Activated T-cell treated with anti-CD3 and anti-CD28 coated beads, Interleukin-2, amount 50 U/mL, for 24 hours (primary cell): ENCODE measurements at regions not wholly inside any gene's neighbourhood (a gene's known extent, or its start where the extent isn't known, plus 50 kb on each side); places are given as distances from the start of the nearest gene placed in this dataset.
"Not testable (repeated sequence)": the region's sequence is repeated elsewhere in the genome, so short reads cannot be mapped to it uniquely, and the experiment has no call there.

Experiments
- DNase-seq: peaks from one replicate; pipeline ENCODE4 v3.0.0-alpha.2; 2020
- H3K27ac Mint-ChIP-seq: 2 replicates; pipeline ENCODE4 v1.8.0; 2020; ENCODE audit warnings: mild to moderate bottlenecking, mixed read lengths
- H3K27me3 Mint-ChIP-seq: 2 replicates; pipeline ENCODE4 v1.8.0; 2020; ENCODE audit warnings: mixed read lengths
- H3K36me3 Mint-ChIP-seq: 2 replicates; pipeline ENCODE4 v1.8.0; 2020; ENCODE audit warnings: low read depth, mixed read lengths
- H3K4me1 Mint-ChIP-seq: 2 replicates; pipeline ENCODE4 v1.8.0; 2020; ENCODE audit warnings: low read depth, mixed read lengths
- H3K4me3 Mint-ChIP-seq: 2 replicates; pipeline ENCODE4 v1.8.0; 2020; ENCODE audit warnings: mild to moderate bottlenecking, moderate library complexity, mixed read lengths
- H3K9me3 Mint-ChIP-seq: 2 replicates; pipeline ENCODE4 v1.8.0; 2020; ENCODE audit warnings: mixed read lengths

DNA sequence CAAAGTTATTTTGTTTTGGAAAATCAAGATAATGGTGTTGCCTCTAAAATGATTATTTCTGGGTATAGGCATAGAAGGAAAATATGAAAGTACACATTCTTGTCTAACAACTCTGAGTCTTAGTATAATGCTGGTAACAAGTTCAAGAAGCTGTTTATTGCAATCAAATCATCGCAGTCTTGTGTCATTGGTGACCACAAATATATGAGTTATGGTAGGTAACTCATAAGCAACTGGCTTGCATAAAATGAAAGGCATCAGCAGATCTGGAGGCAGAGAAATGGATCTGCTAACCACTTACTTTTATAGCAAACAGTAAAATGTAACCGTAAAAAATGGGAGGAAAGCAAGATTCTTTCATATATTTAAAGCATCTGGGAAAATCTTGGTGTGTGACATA is 156.2 kb upstream of the TCF4 start:
- H3K4me1 Mint-ChIP-seq = no peaks in the 10 kb centered on the region
- H3K27me3 Mint-ChIP-seq = no peaks in the 10 kb centered on the region
- H3K27ac Mint-ChIP-seq = no peak overlapping the region
- no peaks in the 10 kb centered on the region for H3K9me3 Mint-ChIP-seq
- DNase-seq = no peak
- H3K4me3 Mint-ChIP-seq = no peak overlapping the region
- no peaks in the 10 kb centered on the region for H3K36me3 Mint-ChIP-seq

DNA sequence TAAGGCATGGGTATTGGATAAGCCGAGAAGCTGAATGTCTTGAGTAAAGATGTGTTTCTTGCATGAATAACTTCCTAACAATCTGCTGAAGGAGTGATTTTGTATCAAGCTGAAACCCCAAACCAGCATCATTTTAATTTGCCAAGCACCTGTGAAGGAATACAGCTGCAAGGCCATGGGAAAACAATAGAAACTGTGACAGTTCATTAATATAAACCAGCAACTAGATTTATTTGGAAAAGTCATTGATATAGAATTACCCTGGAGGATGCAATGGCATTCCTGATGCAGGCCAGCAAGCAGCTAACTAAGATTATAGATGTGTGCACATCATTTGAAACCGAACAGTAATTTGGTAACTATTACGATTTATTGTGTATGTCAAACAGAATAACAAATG is 155.7 kb upstream of the TCF4 start:
- Mint-ChIP-seq H3K4me3 (no peak overlapping the region), H3K27me3 (no peaks in the 10 kb centered on the region), H3K9me3 (no peaks in the 10 kb centered on the region), H3K36me3 (no peaks in the 10 kb centered on the region), H3K27ac (no peak overlapping the region), H3K4me1 (no peaks in the 10 kb centered on the region)
- no peak for DNase-seq

DNA sequence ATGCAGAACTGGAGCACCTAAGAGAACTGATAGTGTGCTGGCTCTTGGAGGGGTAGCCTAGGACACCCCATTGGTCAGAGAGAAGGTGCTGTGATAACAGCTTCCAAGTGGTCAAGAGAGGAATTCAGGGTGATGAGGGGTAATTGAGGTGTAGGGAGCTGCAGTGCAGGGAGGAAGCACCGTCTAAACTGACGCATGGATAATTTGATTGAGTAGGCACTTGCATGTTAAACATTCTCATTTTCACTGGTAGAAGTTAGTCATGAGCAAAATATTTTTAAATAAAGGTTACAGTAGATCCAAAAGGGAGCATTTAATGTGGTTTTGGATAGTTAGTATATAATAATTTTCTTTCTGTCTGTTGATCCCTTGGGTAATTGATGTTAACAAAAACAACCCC is 155.1 kb upstream of the TCF4 start:
- H3K36me3 Mint-ChIP-seq = no peaks in the 10 kb centered on the region
- no peaks in the 10 kb centered on the region for H3K27me3 Mint-ChIP-seq
- H3K27ac Mint-ChIP-seq = no peak overlapping the region
- no peak for DNase-seq
- no peaks in the 10 kb centered on the region for H3K4me1 Mint-ChIP-seq
- no peak overlapping the region for H3K4me3 Mint-ChIP-seq
- no peaks in the 10 kb centered on the region for H3K9me3 Mint-ChIP-seq

DNA sequence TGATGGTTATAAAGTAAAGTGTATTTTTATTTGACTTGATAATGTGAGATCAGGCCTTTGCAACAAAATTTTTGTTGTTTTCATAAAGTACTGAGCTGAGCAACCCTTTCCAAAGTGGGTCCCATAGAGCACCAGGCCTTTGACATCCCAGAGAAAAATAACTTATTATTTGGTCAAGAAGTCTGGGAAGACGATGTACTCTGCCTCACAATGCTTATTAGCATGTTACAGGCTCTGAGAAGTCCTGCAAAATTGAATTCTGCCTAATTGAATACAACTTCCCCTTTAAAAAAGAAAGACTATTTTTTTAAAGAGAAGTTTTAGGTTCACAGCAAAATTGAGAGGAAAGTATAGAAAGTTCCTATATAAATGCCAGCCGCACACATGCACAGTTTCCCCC is 151.5 kb upstream of the TCF4 start:
- no peak for DNase-seq
- H3K36me3 Mint-ChIP-seq = no peaks in the 10 kb centered on the region
- H3K27me3 Mint-ChIP-seq = no peaks in the 10 kb centered on the region
- H3K27ac Mint-ChIP-seq = no peak overlapping the region
- no peaks in the 10 kb centered on the region for H3K4me1 Mint-ChIP-seq
- H3K4me3 Mint-ChIP-seq = no peak overlapping the region
- H3K9me3 Mint-ChIP-seq = no peaks in the 10 kb centered on the region

DNA sequence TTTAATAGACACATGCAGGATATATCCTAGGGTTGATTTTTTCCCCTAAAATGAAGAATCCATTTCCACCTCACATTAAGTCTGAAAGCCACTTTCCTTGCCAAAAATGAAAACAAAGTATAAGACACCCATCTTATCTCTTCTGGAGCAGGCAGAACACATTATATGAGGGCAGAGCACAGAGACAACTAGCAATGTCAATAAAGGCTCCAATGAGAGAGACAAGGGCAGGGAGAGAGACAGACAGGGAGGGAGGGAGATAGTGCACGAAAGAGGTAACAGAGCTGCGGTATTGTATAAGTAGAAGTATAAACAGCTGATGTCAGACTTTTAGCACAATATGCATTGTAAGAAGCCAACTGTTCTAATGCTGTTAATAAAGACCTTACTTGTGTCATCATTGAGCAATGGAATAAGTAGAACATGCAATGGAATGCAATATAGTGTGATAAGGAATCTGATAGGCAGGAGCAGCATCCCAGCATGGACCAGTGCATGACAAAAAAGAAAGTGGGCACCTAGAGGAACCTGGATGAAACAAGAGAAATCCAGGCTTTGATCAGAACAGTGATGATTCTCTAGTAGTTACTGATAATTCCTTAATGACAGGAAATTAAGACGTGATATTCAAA is 150.6 kb upstream of the TCF4 start:
- Mint-ChIP-seq H3K27ac (no peak overlapping the region), H3K4me1 (no peaks in the 10 kb centered on the region)

DNA sequence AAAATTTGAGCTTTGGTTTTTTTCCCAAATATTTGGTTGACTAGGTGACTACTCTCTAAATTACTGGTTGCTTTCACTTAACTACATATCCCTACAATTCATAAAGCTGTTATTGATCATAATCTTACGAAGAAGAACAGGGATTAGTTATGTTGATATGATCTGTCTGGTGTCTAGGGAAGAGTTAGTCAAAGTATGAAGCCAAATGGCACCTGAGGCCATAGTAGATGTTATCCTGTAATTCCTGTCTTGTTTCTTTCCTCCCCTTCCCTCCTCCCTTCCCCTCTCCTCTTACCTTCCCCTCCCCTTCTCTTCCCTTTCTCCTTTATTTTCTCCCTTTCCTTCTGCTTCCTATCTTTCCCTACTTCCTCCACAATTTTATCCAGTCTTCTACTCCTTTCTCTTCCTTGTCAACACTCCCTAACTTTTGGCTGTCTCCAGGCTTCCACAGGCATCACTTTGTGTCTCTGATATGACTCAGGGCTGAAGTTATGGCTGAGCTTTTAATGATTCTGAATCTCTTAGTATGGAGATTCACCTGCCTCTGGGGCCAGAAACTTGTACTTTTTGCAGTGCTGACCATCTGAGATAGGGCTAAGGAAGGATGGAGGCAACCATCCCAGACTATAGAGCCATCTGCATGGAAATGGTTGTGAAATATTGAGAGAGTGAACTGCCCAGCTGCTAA is 149.9 kb upstream of the TCF4 start:
- H3K27ac Mint-ChIP-seq = no peak overlapping the region
- peaks cover 3% of the 10 kb centered on the region for H3K9me3 Mint-ChIP-seq
- H3K4me1 Mint-ChIP-seq = no peaks in the 10 kb centered on the region
- no peak for DNase-seq
- no peaks in the 10 kb centered on the region for H3K27me3 Mint-ChIP-seq
- H3K4me3 Mint-ChIP-seq = no peak overlapping the region
- H3K36me3 Mint-ChIP-seq = no peaks in the 10 kb centered on the region

More for the DNA sequence above, 150.6 kb upstream of the TCF4 start:
- DNase-seq = no peak
- no peaks in the 10 kb centered on the region for H3K36me3 Mint-ChIP-seq
- no peak overlapping the region for H3K4me3 Mint-ChIP-seq
- H3K9me3 Mint-ChIP-seq = peaks cover 3% of the 10 kb centered on the region
- H3K27me3 Mint-ChIP-seq = no peaks in the 10 kb centered on the region

DNA sequence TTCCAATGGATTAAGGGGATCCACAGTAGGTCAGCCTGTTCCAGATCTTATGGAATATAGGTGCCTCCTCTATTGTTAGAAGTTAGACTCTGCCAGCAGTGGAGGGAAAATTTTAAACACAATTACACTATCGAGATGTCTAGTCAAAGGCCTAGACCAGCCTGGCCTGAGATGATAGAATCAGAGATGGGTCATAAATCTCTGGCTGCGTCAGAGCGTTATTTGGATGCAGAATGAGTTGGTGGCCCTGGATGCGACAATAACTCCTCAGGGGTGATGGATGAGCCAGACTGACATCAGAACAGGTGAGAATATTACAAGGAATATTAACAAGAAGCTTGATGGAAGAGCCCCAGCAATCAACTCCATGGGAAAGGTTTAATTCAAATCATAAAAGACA is 149.3 kb upstream of the TCF4 start:
- Mint-ChIP-seq H3K36me3 (no peaks in the 10 kb centered on the region), H3K9me3 (peaks cover 3% of the 10 kb centered on the region), H3K27me3 (no peaks in the 10 kb centered on the region), H3K27ac (no peak overlapping the region), H3K4me1 (no peaks in the 10 kb centered on the region), H3K4me3 (no peak overlapping the region)
- no peak for DNase-seq

DNA sequence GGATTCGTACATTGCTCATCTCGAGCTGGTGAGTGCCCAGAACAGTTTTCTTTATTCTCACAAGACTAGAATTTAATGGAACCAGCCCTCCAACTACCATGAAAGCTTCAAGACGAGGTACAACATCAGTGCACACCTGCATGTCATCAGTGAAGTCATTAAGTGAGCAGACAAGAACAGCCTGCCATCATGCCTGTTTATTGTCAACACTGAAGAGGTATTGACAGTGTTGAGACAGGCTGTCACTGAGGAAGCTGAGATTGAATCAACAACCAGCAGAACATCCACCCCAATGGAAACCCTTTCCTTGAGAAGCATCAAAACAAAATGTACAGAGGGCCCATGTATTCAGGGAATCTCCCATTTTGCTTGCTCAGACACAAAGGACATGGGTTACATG is 148.0 kb upstream of the TCF4 start:
- Mint-ChIP-seq H3K4me3 (no peak overlapping the region), H3K27me3 (no peaks in the 10 kb centered on the region), H3K4me1 (no peaks in the 10 kb centered on the region)

DNA sequence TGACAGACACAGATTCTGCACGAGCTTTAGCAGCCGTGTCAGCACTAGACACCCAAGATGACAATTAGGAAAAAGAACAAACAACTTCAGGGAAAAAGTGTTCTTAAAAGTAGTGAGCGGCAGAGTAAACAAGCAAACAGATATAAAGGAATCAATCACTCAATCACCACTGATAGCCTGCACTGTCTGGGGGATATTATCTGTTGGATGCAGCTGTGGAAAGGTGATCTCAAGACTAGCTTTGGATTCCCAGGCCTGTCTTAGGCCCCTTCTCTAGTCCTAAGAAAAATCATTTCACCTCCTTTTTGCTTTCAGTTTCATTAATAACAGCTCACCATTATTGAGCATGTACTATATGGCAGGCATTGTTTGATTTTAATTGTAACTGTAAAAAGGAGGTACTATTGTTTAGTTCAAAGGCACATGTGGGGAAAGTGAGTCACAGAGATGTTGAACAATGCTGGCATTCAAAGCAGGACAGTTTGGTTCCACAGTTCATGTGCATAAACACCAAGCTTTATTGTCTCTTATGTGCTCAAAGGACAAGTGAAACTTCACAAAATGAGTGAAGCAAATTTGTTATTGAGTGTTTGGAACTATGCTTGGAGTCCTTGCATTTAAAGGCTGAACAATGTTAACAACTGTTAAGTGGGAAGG is 147.3 kb upstream of the TCF4 start:
- Mint-ChIP-seq H3K27me3 (no peaks in the 10 kb centered on the region), H3K4me1 (no peaks in the 10 kb centered on the region), H3K4me3 (no peak overlapping the region), H3K9me3 (peaks cover 3% of the 10 kb centered on the region), H3K27ac (no peak overlapping the region), H3K36me3 (no peaks in the 10 kb centered on the region)
- DNase-seq = no peak

More for the DNA sequence above, 148.0 kb upstream of the TCF4 start:
- no peak overlapping the region for H3K27ac Mint-ChIP-seq
- H3K36me3 Mint-ChIP-seq = no peaks in the 10 kb centered on the region
- peaks cover 3% of the 10 kb centered on the region for H3K9me3 Mint-ChIP-seq
- DNase-seq = no peak

DNA sequence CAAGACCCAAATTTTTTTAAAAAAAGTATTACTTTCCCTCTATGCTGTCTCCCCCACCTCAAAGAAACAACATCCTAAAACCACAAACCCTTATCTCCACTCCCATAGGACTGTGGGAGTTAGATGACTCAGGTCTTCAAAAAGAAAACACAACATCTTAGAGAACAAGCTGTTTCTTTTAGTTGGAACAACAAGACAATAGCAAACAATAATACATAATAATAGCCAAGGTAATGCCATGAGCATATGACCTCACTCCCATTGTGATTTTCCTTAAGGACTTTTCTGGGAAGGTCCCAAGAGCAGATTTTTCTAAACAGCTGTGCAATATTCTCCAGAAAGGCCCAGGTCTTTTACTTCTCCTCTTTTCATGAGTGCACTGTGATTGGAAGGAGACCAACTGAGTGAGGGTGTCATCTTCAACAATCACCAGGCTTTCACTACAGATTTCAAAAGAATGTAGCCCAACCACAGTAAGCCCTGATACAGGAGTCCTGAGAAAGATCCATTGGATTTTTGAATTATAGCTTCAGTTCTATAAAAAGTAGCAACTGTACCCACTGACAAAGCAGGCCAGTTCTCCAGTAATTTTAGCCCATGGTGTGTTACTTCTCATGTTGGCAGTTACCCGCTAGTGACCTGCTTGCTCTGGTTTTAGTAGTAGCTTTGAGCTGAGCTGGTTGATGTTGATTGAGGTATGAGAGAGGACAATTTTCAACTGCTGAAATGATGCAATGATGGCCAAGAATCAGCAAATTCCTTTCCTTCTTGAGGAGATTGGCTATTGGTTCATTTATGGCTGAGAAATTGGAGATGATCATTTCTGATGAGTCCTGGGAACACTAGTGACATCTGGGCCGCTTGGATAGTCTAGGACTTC is 144.5 kb upstream of the TCF4 start:
- H3K27ac Mint-ChIP-seq = no peak overlapping the region
- no peaks in the 10 kb centered on the region for H3K4me1 Mint-ChIP-seq
- H3K9me3 Mint-ChIP-seq = peaks cover 6% of the 10 kb centered on the region
- no peaks in the 10 kb centered on the region for H3K36me3 Mint-ChIP-seq
- no peaks in the 10 kb centered on the region for H3K27me3 Mint-ChIP-seq
- no peak overlapping the region for H3K4me3 Mint-ChIP-seq
- DNase-seq = no peak

DNA sequence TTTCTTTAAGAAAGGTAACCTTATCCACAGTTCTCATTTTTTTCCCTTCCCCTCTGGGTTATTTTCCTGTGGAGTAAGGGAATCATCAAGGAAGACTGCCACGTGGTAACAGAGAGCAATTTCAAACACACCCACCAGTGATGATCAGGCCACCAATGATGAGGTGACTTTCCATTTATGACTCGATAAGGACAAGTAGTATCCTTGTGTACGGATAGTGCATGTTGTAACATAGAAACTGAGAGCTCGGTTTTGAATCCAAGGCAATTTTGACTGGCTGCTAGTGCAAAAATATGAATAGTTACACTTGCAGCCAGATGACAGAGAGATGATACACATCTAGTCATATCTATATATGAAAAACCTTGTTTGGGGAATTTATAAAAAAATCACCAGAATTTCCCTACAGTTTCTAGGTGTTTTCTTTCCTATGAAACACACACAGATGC is 143.6 kb upstream of the TCF4 start:
- no peak overlapping the region for H3K4me3 Mint-ChIP-seq
- H3K9me3 Mint-ChIP-seq = peaks cover 6% of the 10 kb centered on the region
- DNase-seq = no peak

DNA sequence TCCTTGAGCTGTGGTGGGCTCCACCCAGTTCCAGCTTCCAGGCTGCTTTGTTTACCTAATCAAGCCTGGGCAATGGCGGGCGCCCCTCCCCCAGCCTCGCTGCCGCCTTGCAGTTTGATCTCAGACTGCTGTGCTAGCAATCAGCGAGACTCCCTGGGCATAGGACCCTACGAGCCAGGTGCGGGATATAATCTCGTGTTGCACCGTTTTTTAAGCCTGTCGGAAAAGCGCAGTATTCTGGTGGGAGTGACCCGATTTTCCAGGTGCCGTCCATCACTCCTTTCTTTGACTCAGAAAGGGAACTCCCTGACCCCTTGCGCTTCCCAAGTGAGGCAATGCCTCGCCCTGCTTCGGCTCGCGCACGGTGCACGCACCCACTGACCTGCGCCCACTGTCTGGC is 133.0 kb upstream of the TCF4 start:
- not testable (repeated sequence) for H3K36me3 Mint-ChIP-seq, H3K27ac Mint-ChIP-seq, H3K4me3 Mint-ChIP-seq, DNase-seq, H3K9me3 Mint-ChIP-seq, H3K4me1 Mint-ChIP-seq, H3K27me3 Mint-ChIP-seq

More for the DNA sequence above, 143.6 kb upstream of the TCF4 start:
- Mint-ChIP-seq H3K27me3 (no peaks in the 10 kb centered on the region), H3K27ac (no peak overlapping the region), H3K36me3 (no peaks in the 10 kb centered on the region), H3K4me1 (no peaks in the 10 kb centered on the region)

DNA sequence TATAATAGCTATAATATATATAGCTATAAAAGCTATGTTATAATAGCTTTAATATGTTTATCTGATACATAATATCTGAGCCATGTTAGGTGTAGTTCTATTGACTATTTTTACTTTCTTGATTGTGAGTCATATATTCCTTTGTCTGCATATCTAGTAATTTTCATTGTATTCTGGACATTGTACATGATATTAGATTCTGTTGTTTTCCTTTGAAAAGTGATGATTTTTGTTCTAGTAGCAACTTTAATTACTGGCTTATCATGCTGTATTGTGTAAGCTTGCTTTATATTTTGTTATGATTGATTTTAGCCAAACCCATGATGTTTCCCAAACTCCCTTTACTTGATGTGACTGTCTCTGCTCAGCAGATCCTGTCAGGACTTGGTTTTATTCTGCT is 125.7 kb upstream of the TCF4 start:
- Mint-ChIP-seq H3K9me3 (peaks cover 24% of the 10 kb centered on the region), H3K4me1 (no peaks in the 10 kb centered on the region), H3K4me3 (no peak overlapping the region), H3K36me3 (no peaks in the 10 kb centered on the region), H3K27ac (no peak overlapping the region), H3K27me3 (no peaks in the 10 kb centered on the region)
- no peak for DNase-seq

DNA sequence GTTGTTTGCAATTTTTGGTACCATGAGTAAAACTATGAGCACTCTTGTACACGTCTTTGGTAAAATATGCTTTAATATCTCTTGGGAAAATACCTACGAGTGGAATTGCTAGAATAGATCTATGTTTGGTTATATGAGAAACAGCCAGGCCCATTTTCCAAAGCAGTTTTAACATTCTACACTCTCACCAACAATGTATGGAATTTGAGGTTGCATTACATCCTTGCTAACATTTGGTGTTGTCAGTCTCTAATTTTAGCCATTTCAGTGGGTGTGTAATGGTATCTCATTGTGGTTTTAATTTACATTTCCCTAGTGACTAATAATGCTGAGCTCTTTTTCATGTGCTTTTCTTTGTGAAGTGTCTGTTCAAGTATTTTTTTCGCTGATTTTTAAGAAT is 118.9 kb upstream of the TCF4 start:
- no peak for DNase-seq
- Mint-ChIP-seq H3K4me3 (no peak overlapping the region), H3K9me3 (peaks cover 18% of the 10 kb centered on the region), H3K36me3 (no peaks in the 10 kb centered on the region), H3K4me1 (no peaks in the 10 kb centered on the region), H3K27me3 (no peaks in the 10 kb centered on the region), H3K27ac (no peak overlapping the region)
